IgD-negative memory B cell (primary cell): ENCODE measurements at regions not wholly inside any gene's neighbourhood (a gene's known extent, or its start where the extent isn't known, plus 50 kb on each side); places are given as distances from the start of the nearest gene placed in this dataset.

ENCODE experiments used
- H3K27ac Mint-ChIP-seq, 3 donors: one replicate each; pipeline ENCODE4 v1.8.0; 2020 to 2022; ENCODE audit warnings: mild to moderate bottlenecking in 3 of 3, mixed read lengths in 3 of 3, moderate library complexity in 1 of 3
- H3K27me3 Mint-ChIP-seq: one replicate; pipeline ENCODE4 v1.8.0; 2021; ENCODE audit warnings: mixed read lengths
- H3K36me3 Mint-ChIP-seq: one replicate; pipeline ENCODE4 v1.8.0; 2020; ENCODE audit warnings: mild to moderate bottlenecking, mixed read lengths
- H3K4me1 Mint-ChIP-seq, 3 donors: one replicate each; pipeline ENCODE4 v1.8.0; 2020 to 2022; ENCODE audit warnings: mixed read lengths in 3 of 3, mild to moderate bottlenecking in 1 of 3
- H3K4me3 Mint-ChIP-seq, 4 donors: one replicate each; pipeline ENCODE4 v1.8.0; 2020 to 2022; ENCODE audit warnings: mild to moderate bottlenecking in 4 of 4, mixed read lengths in 4 of 4, moderate library complexity in 3 of 4
- H3K9me3 Mint-ChIP-seq, 3 donors: one replicate each; pipeline ENCODE4 v1.8.0; 2020 to 2021; ENCODE audit warnings: mixed read lengths in 3 of 3, mild to moderate bottlenecking in 1 of 3

- H3K27me3 Mint-ChIP-seq: peaks cover 28% of the 10 kb centered on the region
- H3K4me1 Mint-ChIP-seq: peaks cover 0 to 12% (median 7%) of the 10 kb centered on the region in 3 donors
- peaks cover 1% of the 10 kb centered on the region for H3K36me3 Mint-ChIP-seq
- no peak overlapping the region for H3K27ac Mint-ChIP-seq
- peaks cover 0 to 9% (median 4%) of the 10 kb centered on the region in 3 donors for H3K9me3 Mint-ChIP-seq
- no peak overlapping the region for H3K4me3 Mint-ChIP-seq
Observed at GRCh38 chr12:124686370-124687173, 119.2 kb upstream of the NCOR2 start.

GRCh38 chr12:124685689-124686369, 118.4 kb upstream of the NCOR2 start:
- peaks cover 28% of the 10 kb centered on the region for H3K27me3 Mint-ChIP-seq
- peaks cover 1% of the 10 kb centered on the region for H3K36me3 Mint-ChIP-seq
- no peak overlapping the region for H3K27ac Mint-ChIP-seq
- peaks cover 0 to 15% (median 10%) of the 10 kb centered on the region in 3 donors for H3K4me1 Mint-ChIP-seq
- H3K4me3 Mint-ChIP-seq: peak overlapping the region in 1 of 4 donors; percentile 56
- H3K9me3 Mint-ChIP-seq: peaks cover 0 to 6% (median 4%) of the 10 kb centered on the region in 3 donors

GRCh38 chr12:124684971-124685688, 117.7 kb upstream of the NCOR2 start:
- Mint-ChIP-seq H3K36me3 (peaks cover 1% of the 10 kb centered on the region), H3K27ac (no peak overlapping the region), H3K4me1 (peaks cover 0 to 15% (median 10%) of the 10 kb centered on the region in 3 donors), H3K4me3 (no peak overlapping the region), H3K27me3 (peaks cover 27% of the 10 kb centered on the region), H3K9me3 (peaks cover 0 to 6% (median 4%) of the 10 kb centered on the region in 3 donors)

- Mint-ChIP-seq H3K4me3 (no peak overlapping the region), H3K27me3 (peaks cover 25% of the 10 kb centered on the region), H3K4me1 (peaks cover 0 to 15% (median 10%) of the 10 kb centered on the region in 3 donors), H3K27ac (peak overlapping the region in 1 of 3 donors; percentile 7), H3K36me3 (peaks cover 1% of the 10 kb centered on the region), H3K9me3 (peaks cover 0 to 4% (median under 1%) of the 10 kb centered on the region in 3 donors)
Observed at GRCh38 chr12:124684496-124684895, 117.1 kb upstream of the NCOR2 start.

GRCh38 chr12:124683152-124684124, 116.0 kb upstream of the NCOR2 start:
- Mint-ChIP-seq H3K36me3 (no peaks in the 10 kb centered on the region), H3K9me3 (peaks cover 0 to 4% (median 0%) of the 10 kb centered on the region in 3 donors), H3K27ac (peak overlapping the region in 1 of 3 donors; percentile 7), H3K27me3 (peaks cover 21% of the 10 kb centered on the region), H3K4me1 (peaks cover 0 to 15% (median 10%) of the 10 kb centered on the region in 3 donors), H3K4me3 (no peak overlapping the region)

GRCh38 chr12:124682425-124683151, 115.2 kb upstream of the NCOR2 start:
- H3K9me3 Mint-ChIP-seq: peaks cover 0 to 4% (median 0%) of the 10 kb centered on the region in 3 donors
- H3K36me3 Mint-ChIP-seq: no peaks in the 10 kb centered on the region
- H3K4me1 Mint-ChIP-seq: peaks cover 0 to 13% (median 8%) of the 10 kb centered on the region in 3 donors
- H3K27me3 Mint-ChIP-seq: peaks cover 19% of the 10 kb centered on the region
- no peak overlapping the region for H3K27ac Mint-ChIP-seq
- H3K4me3 Mint-ChIP-seq: no peak overlapping the region

GRCh38 chr12:124681779-124682391, 114.5 kb upstream of the NCOR2 start:
- H3K27ac Mint-ChIP-seq: no peak overlapping the region
- H3K36me3 Mint-ChIP-seq: no peaks in the 10 kb centered on the region
- H3K9me3 Mint-ChIP-seq: peaks cover 0 to under 1% (median 0%) of the 10 kb centered on the region in 3 donors
- peaks cover 14% of the 10 kb centered on the region for H3K27me3 Mint-ChIP-seq
- H3K4me1 Mint-ChIP-seq: peaks cover 0 to 6% (median 3%) of the 10 kb centered on the region in 3 donors
- no peak overlapping the region for H3K4me3 Mint-ChIP-seq

GRCh38 chr12:124680863-124681778, 113.7 kb upstream of the NCOR2 start:
- Mint-ChIP-seq H3K9me3 (no peaks in the 10 kb centered on the region), H3K4me3 (peak overlapping the region in 1 of 4 donors; percentile 50), H3K36me3 (no peaks in the 10 kb centered on the region), H3K27me3 (peaks cover 10% of the 10 kb centered on the region), H3K4me1 (peaks cover 0 to 8% (median 6%) of the 10 kb centered on the region in 3 donors), H3K27ac (peak overlapping the region in 2 of 3 donors; percentile 39 to 49)

- H3K4me3 Mint-ChIP-seq: no peak overlapping the region
Observed at GRCh38 chr12:124679533-124680371, 112.3 kb upstream of the NCOR2 start.

GRCh38 chr12:124679047-124679446, 111.6 kb upstream of the NCOR2 start:
- Mint-ChIP-seq H3K4me3 (no peak overlapping the region), H3K27me3 (no peaks in the 10 kb centered on the region), H3K4me1 (peaks cover 0 to 6% (median 6%) of the 10 kb centered on the region in 3 donors), H3K9me3 (no peaks in the 10 kb centered on the region), H3K27ac (no peak overlapping the region), H3K36me3 (no peaks in the 10 kb centered on the region)

More at GRCh38 chr12:124679533-124680371, 112.3 kb upstream of the NCOR2 start:
- Mint-ChIP-seq H3K4me1 (peaks cover 0 to 8% (median 6%) of the 10 kb centered on the region in 3 donors), H3K27me3 (peaks cover 4% of the 10 kb centered on the region), H3K9me3 (no peaks in the 10 kb centered on the region), H3K27ac (no peak overlapping the region), H3K36me3 (no peaks in the 10 kb centered on the region)

- Mint-ChIP-seq H3K27me3 (no peaks in the 10 kb centered on the region), H3K4me1 (peaks cover 0 to 6% (median 6%) of the 10 kb centered on the region in 3 donors)
Observed at GRCh38 chr12:124678421-124678893, 111.0 kb upstream of the NCOR2 start.

More at GRCh38 chr12:124678421-124678893, 111.0 kb upstream of the NCOR2 start:
- Mint-ChIP-seq H3K9me3 (no peaks in the 10 kb centered on the region), H3K27ac (no peak overlapping the region), H3K36me3 (no peaks in the 10 kb centered on the region), H3K4me3 (no peak overlapping the region)
